ENCODE measurements at regions not wholly inside any gene's neighbourhood (a gene's known extent, or its start where the extent isn't known, plus 50 kb on each side); places are given as distances from the start of the nearest gene placed in this dataset.

GRCh38 chr21:14814991-14815390 is 249.8 kb downstream of the NRIP1 start:
- no peaks in the 10 kb centered on the region for H3K27me3 Mint-ChIP-seq (ENCODE audit: low read depth)
- Histone ChIP-seq H2AK5ac (ENCODE audit: insufficient read length, low read length) (no peak overlapping the region), H3K4ac (ENCODE audit: low read depth, low read length) (no peak overlapping the region), H2BK12ac (ENCODE audit: insufficient read length, low read depth, low read length) (no peak overlapping the region), H2BK15ac (ENCODE audit: low read depth, low read length) (no peak overlapping the region), H4K91ac (ENCODE audit: insufficient read length, low read depth, low read length) (no peak overlapping the region), H4K20me1 (ENCODE audit: control insufficient read depth, insufficient read depth, insufficient read length) (no peaks in the 10 kb centered on the region), H4K5ac (ENCODE audit: insufficient read length, low read depth, low read length) (no peak overlapping the region), H4K8ac (replicated peaks; ENCODE audit: insufficient read length, low read depth, low read length) (no peak overlapping the region), H3K9me3 (ENCODE audit: control insufficient read depth, low read depth, low read length) (no peaks in the 10 kb centered on the region), H3K27ac (ENCODE audit: insufficient read length, low read depth, low read length) (no peak overlapping the region), H3K79me1 (ENCODE audit: insufficient read depth, low read depth, low read length, poor library complexity, severe bottlenecking) (no peaks in the 10 kb centered on the region), H2AFZ (ENCODE audit: low read length) (no peak overlapping the region), H3K23ac (ENCODE audit: insufficient read length, low read depth, low read length) (no peak overlapping the region), H3K27me3 (ENCODE audit: insufficient read depth, low read length) (no peaks in the 10 kb centered on the region), H3K4me2 (ENCODE audit: insufficient read depth, insufficient read length, low read length) (no peak overlapping the region), H3T11ph (ENCODE audit: low read length) (no peak overlapping the region), H3K79me2 (ENCODE audit: insufficient read depth, low read length) (no peaks in the 10 kb centered on the region), H3K23me2 (ENCODE audit: insufficient read length, low read depth, low read length, poor library complexity, severe bottlenecking) (no peaks in the 10 kb centered on the region), H3K14ac (ENCODE audit: insufficient read depth, low read length) (no peak overlapping the region), H2BK5ac (ENCODE audit: insufficient read length, low read length) (no peak overlapping the region), H3K56ac (ENCODE audit: insufficient read length, low read depth, low read length) (no peak overlapping the region), H3K4me1 (ENCODE audit: insufficient read depth, low read length) (no peaks in the 10 kb centered on the region), H3K18ac (ENCODE audit: insufficient read length, low read depth, low read length) (no peak overlapping the region), H2BK120ac (ENCODE audit: low read depth, low read length, poor library complexity, severe bottlenecking) (no peak overlapping the region), H3K9ac (ENCODE audit: extremely low read depth, insufficient read length, low read length) (no peak overlapping the region), H2BK20ac (ENCODE audit: low read depth, low read length, poor library complexity, severe bottlenecking) (no peak overlapping the region)
- H3K27ac Mint-ChIP-seq: no peak overlapping the region
- WGBS (ENCODE audit: extremely low coverage, insufficient read length, low lambda C conversion rate): no CpG with 5 or more reads among the region's 3 CpGs
- DNase-seq: no peak
- H3K4me3 Mint-ChIP-seq: no peak overlapping the region
- H3K4me1 Mint-ChIP-seq: peaks cover 5 to 7% of the 10 kb centered on the region in 2 experiments
- H3K9me3 Mint-ChIP-seq: peaks cover 13 to 14% of the 10 kb centered on the region in 2 experiments
- H3K36me3 Mint-ChIP-seq (ENCODE audit: insufficient read depth in 1 of 3, low read depth in 3 of 3): peaks cover 0 to 15% (median 3%) of the 10 kb centered on the region in 3 experiments; a peak in 4 of 7 replicates
- TF ChIP-seq, protein P1, sequence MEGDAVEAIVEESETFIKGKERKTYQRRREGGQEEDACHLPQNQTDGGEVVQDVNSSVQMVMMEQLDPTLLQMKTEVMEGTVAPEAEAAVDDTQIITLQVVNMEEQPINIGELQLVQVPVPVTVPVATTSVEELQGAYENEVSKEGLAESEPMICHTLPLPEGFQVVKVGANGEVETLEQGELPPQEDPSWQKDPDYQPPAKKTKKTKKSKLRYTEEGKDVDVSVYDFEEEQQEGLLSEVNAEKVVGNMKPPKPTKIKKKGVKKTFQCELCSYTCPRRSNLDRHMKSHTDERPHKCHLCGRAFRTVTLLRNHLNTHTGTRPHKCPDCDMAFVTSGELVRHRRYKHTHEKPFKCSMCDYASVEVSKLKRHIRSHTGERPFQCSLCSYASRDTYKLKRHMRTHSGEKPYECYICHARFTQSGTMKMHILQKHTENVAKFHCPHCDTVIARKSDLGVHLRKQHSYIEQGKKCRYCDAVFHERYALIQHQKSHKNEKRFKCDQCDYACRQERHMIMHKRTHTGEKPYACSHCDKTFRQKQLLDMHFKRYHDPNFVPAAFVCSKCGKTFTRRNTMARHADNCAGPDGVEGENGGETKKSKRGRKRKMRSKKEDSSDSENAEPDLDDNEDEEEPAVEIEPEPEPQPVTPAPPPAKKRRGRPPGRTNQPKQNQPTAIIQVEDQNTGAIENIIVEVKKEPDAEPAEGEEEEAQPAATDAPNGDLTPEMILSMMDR (conservative IDR thresholded peaks at IDR 0.05): no peak

All from H9 (cell line).